Skeletal muscle satellite cell (primary cell): ENCODE measurements at regions not wholly inside any gene's neighbourhood (a gene's known extent, or its start where the extent isn't known, plus 50 kb on each side); places are given as distances from the start of the nearest gene placed in this dataset. TPM values are rescaled to one million over a fixed set of nuclear protein-coding genes. Genes with fewer than 3 reads are reported as not detected.
"Not testable (repeated sequence)": the region's sequence is repeated elsewhere in the genome, so short reads cannot be mapped to it uniquely, and the experiment has no call there.

Experiments used
- H3K27me3 ChIP-seq: 2 replicates; pipeline ENCODE4 v1.7.0; 2013; ENCODE audit warnings: low read length; ENCODE audit not compliant: control insufficient read depth, insufficient read depth
- H3K36me3 ChIP-seq: 2 replicates; pipeline ENCODE4 v1.7.0; 2013; ENCODE audit warnings: mild to moderate bottlenecking, control low read depth, low read length; ENCODE audit not compliant: insufficient read depth
- H3K4me1 ChIP-seq: 2 replicates; pipeline ENCODE4 v1.7.0; 2013; ENCODE audit warnings: low read length; ENCODE audit not compliant: control insufficient read depth, insufficient read depth
- H3K4me2 ChIP-seq: 2 replicates; pipeline ENCODE4 v1.7.0; 2013; ENCODE audit warnings: mild to moderate bottlenecking, low read length
- H3K4me3 ChIP-seq: 2 replicates; pipeline ENCODE4 v1.7.0; 2013; ENCODE audit warnings: low read length
- H3K9ac ChIP-seq: 2 replicates; pipeline ENCODE4 v1.7.0; 2013; ENCODE audit warnings: mild to moderate bottlenecking, low read depth, low read length, moderate library complexity
- H3K9me3 ChIP-seq: replicated peaks from 2 replicates; pipeline ENCODE4 v1.7.0; 2013; ENCODE audit warnings: mild to moderate bottlenecking, control low read depth, low read length
- small RNA-seq: library from RNA; depleted of rRNA; stranded (forward); fragments of <200 nt; gene quantifications from one replicate; pipeline ENCODE3, GENCODE V24; 2012

- Histone ChIP-seq H3K4me2 (no peak overlapping the region), H3K36me3 (no peaks in the 10 kb centered on the region), H3K27me3 (no peaks in the 10 kb centered on the region), H3K9me3 (no peaks in the 10 kb centered on the region), H3K4me3 (no peak overlapping the region), H3K9ac (no peak overlapping the region), H3K4me1 (peaks cover 27% of the 10 kb centered on the region)
Measured at GRCh38 chr2:18046017-18046416, 167.6 kb downstream of the KCNS3 start.

GRCh38 chr2:18045230-18045629 is 166.8 kb downstream of the KCNS3 start:
- Histone ChIP-seq H3K27me3 (no peaks in the 10 kb centered on the region), H3K4me2 (no peak overlapping the region), H3K9me3 (no peaks in the 10 kb centered on the region), H3K4me3 (no peak overlapping the region), H3K4me1 (peaks cover 27% of the 10 kb centered on the region), H3K9ac (no peak overlapping the region), H3K36me3 (no peaks in the 10 kb centered on the region)

GRCh38 chr2:18017381-18017780 is 138.9 kb downstream of the KCNS3 start:
- not testable (repeated sequence) for H3K36me3 ChIP-seq, H3K4me2 ChIP-seq, H3K9me3 ChIP-seq, H3K27me3 ChIP-seq, H3K9ac ChIP-seq, H3K4me3 ChIP-seq, H3K4me1 ChIP-seq

- no peaks in the 10 kb centered on the region for H3K27me3 ChIP-seq
- no peaks in the 10 kb centered on the region for H3K9me3 ChIP-seq
- no peak overlapping the region for H3K9ac ChIP-seq
- H3K36me3 ChIP-seq = no peaks in the 10 kb centered on the region
- peaks cover 2% of the 10 kb centered on the region for H3K4me1 ChIP-seq
- H3K4me3 ChIP-seq = no peak overlapping the region
- H3K4me2 ChIP-seq = no peak overlapping the region
Measured at GRCh38 chr2:18009891-18010290, 131.4 kb downstream of the KCNS3 start.

- H3K36me3 ChIP-seq = no peaks in the 10 kb centered on the region
- H3K27me3 ChIP-seq = no peaks in the 10 kb centered on the region
- H3K4me1 ChIP-seq = peaks cover 2% of the 10 kb centered on the region
- H3K4me3 ChIP-seq = no peak overlapping the region
- no peaks in the 10 kb centered on the region for H3K9me3 ChIP-seq
- no peak overlapping the region for H3K9ac ChIP-seq
- H3K4me2 ChIP-seq = no peak overlapping the region
Measured at GRCh38 chr2:18005411-18005810, 126.9 kb downstream of the KCNS3 start.

- Histone ChIP-seq H3K4me1 (peaks cover 2% of the 10 kb centered on the region), H3K27me3 (no peaks in the 10 kb centered on the region), H3K9ac (no peak overlapping the region), H3K9me3 (no peaks in the 10 kb centered on the region), H3K4me3 (no peak overlapping the region), H3K4me2 (no peak overlapping the region), H3K36me3 (no peaks in the 10 kb centered on the region)
Measured at GRCh38 chr2:18001671-18002070, 123.2 kb downstream of the KCNS3 start.

GRCh38 chr2:17996978-17997377 is 118.5 kb downstream of the KCNS3 start:
- no peak overlapping the region for H3K4me2 ChIP-seq
- no peak overlapping the region for H3K9ac ChIP-seq
- no peaks in the 10 kb centered on the region for H3K27me3 ChIP-seq
- H3K4me1 ChIP-seq = no peaks in the 10 kb centered on the region
- no peak overlapping the region for H3K4me3 ChIP-seq
- no peaks in the 10 kb centered on the region for H3K36me3 ChIP-seq
- no peaks in the 10 kb centered on the region for H3K9me3 ChIP-seq

GRCh38 chr2:17995593-17995992 is 117.1 kb downstream of the KCNS3 start:
- Histone ChIP-seq H3K36me3 (no peaks in the 10 kb centered on the region), H3K9me3 (no peaks in the 10 kb centered on the region), H3K4me3 (no peak overlapping the region), H3K4me2 (no peak overlapping the region), H3K9ac (no peak overlapping the region), H3K27me3 (no peaks in the 10 kb centered on the region), H3K4me1 (no peaks in the 10 kb centered on the region)

Small RNA genes lying in the stretch of these regions (small RNA-seq; reads per million reads assigned to genes)
- gene RF00561 = not detected
